Activated B cell treated with CpG ODN at 0.5 μM for 24 hours (primary cell): ENCODE measurements at regions not wholly inside any gene's neighbourhood (a gene's known extent, or its start where the extent isn't known, plus 50 kb on each side); places are given as distances from the start of the nearest gene placed in this dataset.

ENCODE experiments used
- ATAC-seq: fragments of 200-7000 bp; cut with Tn5 transposase; one replicate; pipeline ENCODE4 v1.10.0; 2021; ENCODE audit warnings: low read depth, mild to moderate bottlenecking, moderate library complexity
- CTCF ChIA-PET: fragments of 350-600 bp; sonication (Branson Sonifier 250); formaldehyde crosslinking; loops from one replicate; lab custom pipeline; 2021; ENCODE audit warnings: antibody characterized with exemption; lab: Charles Lee
- POLR2A ChIA-PET: fragments of 350-600 bp; sonication (Branson Sonifier 250); formaldehyde crosslinking; loops from one replicate; lab custom pipeline; 2021; ENCODE audit warnings: antibody characterized with exemption; lab: Charles Lee
- DNase-seq: peaks from one replicate; pipeline ENCODE4 v3.0.0; 2022
- H3K27ac Mint-ChIP-seq: one replicate; pipeline ENCODE4 v1.8.0; 2020; ENCODE audit warnings: mixed read lengths
- H3K27me3 Mint-ChIP-seq: one replicate; pipeline ENCODE4 v1.8.0; 2021; ENCODE audit warnings: mixed read lengths
- H3K36me3 Mint-ChIP-seq: one replicate; pipeline ENCODE4 v1.8.0; 2021; ENCODE audit warnings: low read depth, mixed read lengths
- H3K4me1 Mint-ChIP-seq: one replicate; pipeline ENCODE4 v1.8.0; 2021; ENCODE audit warnings: mixed read lengths
- H3K4me3 Mint-ChIP-seq: one replicate; pipeline ENCODE4 v1.8.0; 2020; ENCODE audit warnings: mild to moderate bottlenecking, mixed read lengths
- H3K9me3 Mint-ChIP-seq: one replicate; pipeline ENCODE4 v1.8.0; 2020; ENCODE audit warnings: mixed read lengths
- intact Hi-C: fragments of 100-400 bp; cut with micrococcal nuclease; formaldehyde crosslinking; loops from one replicate; pipeline ENCODE4 v1.15.1; 2024
- TF ChIP-seq, protein P1 (sequence below): fragments of 200-600 bp; IDR thresholded peaks from one replicate; pipeline ENCODE4 v1.8.0; 2022; ENCODE audit warnings: antibody characterized with exemption, mild to moderate bottlenecking

GRCh38 chr2:225288986-225289385 is 110.5 kb upstream of the NYAP2 start:
- H3K36me3 Mint-ChIP-seq, result no peaks in the 10 kb centered on the region
- ChIA-PET POLR2A (no interaction called here), CTCF (no interaction called here)
- TF ChIP-seq, protein P1, sequence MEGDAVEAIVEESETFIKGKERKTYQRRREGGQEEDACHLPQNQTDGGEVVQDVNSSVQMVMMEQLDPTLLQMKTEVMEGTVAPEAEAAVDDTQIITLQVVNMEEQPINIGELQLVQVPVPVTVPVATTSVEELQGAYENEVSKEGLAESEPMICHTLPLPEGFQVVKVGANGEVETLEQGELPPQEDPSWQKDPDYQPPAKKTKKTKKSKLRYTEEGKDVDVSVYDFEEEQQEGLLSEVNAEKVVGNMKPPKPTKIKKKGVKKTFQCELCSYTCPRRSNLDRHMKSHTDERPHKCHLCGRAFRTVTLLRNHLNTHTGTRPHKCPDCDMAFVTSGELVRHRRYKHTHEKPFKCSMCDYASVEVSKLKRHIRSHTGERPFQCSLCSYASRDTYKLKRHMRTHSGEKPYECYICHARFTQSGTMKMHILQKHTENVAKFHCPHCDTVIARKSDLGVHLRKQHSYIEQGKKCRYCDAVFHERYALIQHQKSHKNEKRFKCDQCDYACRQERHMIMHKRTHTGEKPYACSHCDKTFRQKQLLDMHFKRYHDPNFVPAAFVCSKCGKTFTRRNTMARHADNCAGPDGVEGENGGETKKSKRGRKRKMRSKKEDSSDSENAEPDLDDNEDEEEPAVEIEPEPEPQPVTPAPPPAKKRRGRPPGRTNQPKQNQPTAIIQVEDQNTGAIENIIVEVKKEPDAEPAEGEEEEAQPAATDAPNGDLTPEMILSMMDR, result no peak
- no peaks in the 10 kb centered on the region for H3K9me3 Mint-ChIP-seq
- no peak for DNase-seq
- H3K4me1 Mint-ChIP-seq, result no peaks in the 10 kb centered on the region
- no peak overlapping the region for H3K4me3 Mint-ChIP-seq
- peaks cover 4% of the 10 kb centered on the region for H3K27me3 Mint-ChIP-seq
- no peak overlapping the region for H3K27ac Mint-ChIP-seq
- intact Hi-C loops, result no loop called here
- no peak for ATAC-seq

- ChIA-PET POLR2A (no interaction called here), CTCF (interaction anchor here (1.0 to 5.5 kb wide), 3 partner anchors 12 to 377 kb away, joined by 3 to 31 read pairs (median 3); no protein-coding TSS in a partner anchor)
- no peaks in the 10 kb centered on the region for H3K4me1 Mint-ChIP-seq
- no peaks in the 10 kb centered on the region for H3K27me3 Mint-ChIP-seq
- no peaks in the 10 kb centered on the region for H3K36me3 Mint-ChIP-seq
- no peak overlapping the region for H3K27ac Mint-ChIP-seq
- no peak for DNase-seq
- intact Hi-C loops, result loop anchor here (1.0 to 5.0 kb wide), 4 partner anchors 12 to 1824 kb away; no protein-coding TSS in a partner anchor
- peak; percentile 61 for ATAC-seq
- TF ChIP-seq, protein P1, result no peak
- H3K4me3 Mint-ChIP-seq, result no peak overlapping the region
- no peaks in the 10 kb centered on the region for H3K9me3 Mint-ChIP-seq
These were observed 116.4 kb upstream of the NYAP2 start for GRCh38 chr2:225282858-225283710.

DNA sequence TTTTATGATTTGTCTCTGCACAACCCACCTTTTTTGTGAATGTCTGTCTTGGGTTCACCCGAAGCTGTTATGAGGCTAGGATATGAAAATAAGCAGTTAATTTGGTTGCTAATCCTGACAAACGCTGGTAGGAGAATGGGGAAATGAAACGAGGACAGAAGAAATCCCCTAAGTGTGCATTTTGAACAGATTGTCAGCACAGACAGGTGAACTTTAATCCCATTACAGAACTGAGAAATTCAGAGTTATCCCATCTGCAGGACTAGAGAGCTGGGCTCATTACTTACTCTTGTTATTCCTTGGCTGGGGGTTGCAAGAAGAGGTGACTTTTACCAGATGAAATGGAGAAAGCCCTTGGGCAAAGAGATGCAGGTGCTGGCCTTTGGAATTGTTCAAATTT is 123.3 kb upstream of the NYAP2 start:
- intact Hi-C loops, result loop anchor here (2.0 to 5.0 kb wide), 3 partner anchors 273 to 389 kb away; no protein-coding TSS in a partner anchor
- CTCF ChIA-PET, result no interaction called here
- H3K27ac Mint-ChIP-seq, result peak overlapping the region; percentile 27
- DNase-seq, result no peak
- H3K27me3 Mint-ChIP-seq, result no peaks in the 10 kb centered on the region
- peak; percentile 70 for ATAC-seq
- no peaks in the 10 kb centered on the region for H3K36me3 Mint-ChIP-seq
- H3K4me1 Mint-ChIP-seq, result peaks cover 29% of the 10 kb centered on the region
- POLR2A ChIA-PET, result no interaction called here
- TF ChIP-seq, protein P1, result no peak
- H3K4me3 Mint-ChIP-seq, result peak overlapping the region; percentile 3
- H3K9me3 Mint-ChIP-seq, result peaks cover 7% of the 10 kb centered on the region

DNA sequence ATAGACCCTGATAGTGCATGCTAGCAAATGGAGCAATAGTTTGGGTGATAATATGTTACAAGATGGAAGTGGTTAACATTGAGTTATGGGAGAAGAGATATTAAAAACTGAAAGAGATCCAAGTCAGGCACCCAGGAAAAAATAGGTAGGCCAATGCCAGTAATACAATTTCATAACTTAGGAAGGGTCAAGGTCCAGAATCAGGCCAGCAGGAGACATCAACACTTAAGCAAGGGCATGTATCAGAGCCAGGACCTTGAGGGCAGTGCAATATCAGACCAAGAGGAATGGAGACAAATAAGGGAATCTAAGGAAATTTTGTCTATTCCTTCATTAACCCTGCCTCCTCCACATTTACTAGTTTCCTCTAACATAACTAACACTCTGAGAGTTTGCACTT is 124.1 kb upstream of the NYAP2 start:
- Mint-ChIP-seq H3K4me1 (peaks cover 37% of the 10 kb centered on the region), H3K9me3 (peaks cover 7% of the 10 kb centered on the region), H3K27ac (no peak overlapping the region), H3K36me3 (no peaks in the 10 kb centered on the region), H3K4me3 (no peak overlapping the region), H3K27me3 (no peaks in the 10 kb centered on the region)
- intact Hi-C loops, result loop anchor here (5.0 kb wide), 1 partner anchor 348 kb away; no protein-coding TSS in a partner anchor
- ATAC-seq (no peak), DNase-seq (no peak)
- TF ChIP-seq, protein P1, result no peak
- ChIA-PET CTCF (no interaction called here), POLR2A (no interaction called here)

DNA sequence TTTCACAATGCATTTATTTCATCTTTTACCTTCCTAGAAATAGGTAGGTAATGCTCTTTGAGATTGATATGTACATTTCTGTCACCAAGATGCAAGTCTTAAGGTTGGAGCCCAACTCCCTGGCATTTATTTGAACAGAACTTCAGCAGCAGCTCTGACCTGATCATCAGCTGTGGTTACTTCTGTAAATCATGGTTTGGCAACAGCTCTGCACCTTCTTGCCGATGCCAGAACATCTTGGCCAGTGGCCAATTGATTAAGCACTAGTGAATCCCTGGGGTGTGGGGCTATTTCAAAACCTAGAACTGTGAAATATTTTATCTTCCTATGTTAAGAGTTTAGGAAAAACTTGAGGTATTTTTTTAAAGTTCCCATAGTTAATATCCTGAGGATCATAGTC is 124.8 kb upstream of the NYAP2 start:
- Mint-ChIP-seq H3K9me3 (peaks cover 7% of the 10 kb centered on the region), H3K27me3 (no peaks in the 10 kb centered on the region), H3K4me1 (peaks cover 42% of the 10 kb centered on the region), H3K27ac (no peak overlapping the region), H3K36me3 (no peaks in the 10 kb centered on the region), H3K4me3 (no peak overlapping the region)
- no peak for ATAC-seq
- POLR2A ChIA-PET, result interaction anchor here (0.6 kb wide), 1 partner anchor 1710 kb away, joined by 5 read pairs; no protein-coding TSS in a partner anchor
- CTCF ChIA-PET, result no interaction called here
- intact Hi-C loops, result loop anchor here (5.0 kb wide), 2 partner anchors 232 to 347 kb away; partner anchors contain the start of gene DOCK10
- DNase-seq, result no peak
- TF ChIP-seq, protein P1, result no peak
